ENCODE measurements at regions not wholly inside any gene's neighbourhood (a gene's known extent, or its start where the extent isn't known, plus 50 kb on each side); places are given as distances from the start of the nearest gene placed in this dataset.

GRCh38 chr5:167900340-167900935 lies 391.0 kb upstream of the WWC1 start:
- no peak for TF ChIP-seq CTCF (IDR thresholded peaks at IDR 0.05; ENCODE audit: low read depth, low read length)
- DNase-seq (ENCODE audit: low read depth in 1 of 2, low spot score in 1 of 2): no peak
- no peaks in the 10 kb centered on the region for H3K9me3 ChIP-seq (ENCODE audit: low read depth)
- H3K36me3 ChIP-seq: no peaks in the 10 kb centered on the region
- H3K27me3 ChIP-seq: no peaks in the 10 kb centered on the region
- H3K27ac ChIP-seq: no peak overlapping the region
- H3K4me3 ChIP-seq: no peak overlapping the region
- no peaks in the 10 kb centered on the region for H3K4me1 ChIP-seq (ENCODE audit: low read depth)

GRCh38 chr5:167902298-167902697 lies 389.1 kb upstream of the WWC1 start:
- H3K27ac ChIP-seq: no peak overlapping the region
- H3K4me1 ChIP-seq (ENCODE audit: low read depth): no peaks in the 10 kb centered on the region
- H3K9me3 ChIP-seq (ENCODE audit: low read depth): no peaks in the 10 kb centered on the region

GRCh38 chr5:167903243-167903642 lies 388.2 kb upstream of the WWC1 start:
- no peak for DNase-seq (ENCODE audit: low read depth in 1 of 2, low spot score in 1 of 2)
- no peak for TF ChIP-seq CTCF (IDR thresholded peaks at IDR 0.05; ENCODE audit: low read depth, low read length)

More at GRCh38 chr5:167902298-167902697, 389.1 kb upstream of the WWC1 start:
- no peak overlapping the region for H3K4me3 ChIP-seq
- no peak for DNase-seq (ENCODE audit: low read depth in 1 of 2, low spot score in 1 of 2)
- no peak for TF ChIP-seq CTCF (IDR thresholded peaks at IDR 0.05; ENCODE audit: low read depth, low read length)
- H3K27me3 ChIP-seq: no peaks in the 10 kb centered on the region
- no peaks in the 10 kb centered on the region for H3K36me3 ChIP-seq

GRCh38 chr5:167903659-167904058 lies 387.8 kb upstream of the WWC1 start:
- H3K27me3 ChIP-seq: no peaks in the 10 kb centered on the region
- no peaks in the 10 kb centered on the region for H3K36me3 ChIP-seq
- no peaks in the 10 kb centered on the region for H3K9me3 ChIP-seq (ENCODE audit: low read depth)
- no peak for DNase-seq (ENCODE audit: low read depth in 1 of 2, low spot score in 1 of 2)
- no peak overlapping the region for H3K4me3 ChIP-seq
- H3K27ac ChIP-seq: no peak overlapping the region
- no peak for TF ChIP-seq CTCF (IDR thresholded peaks at IDR 0.05; ENCODE audit: low read depth, low read length)
- H3K4me1 ChIP-seq (ENCODE audit: low read depth): no peaks in the 10 kb centered on the region

More at GRCh38 chr5:167903243-167903642, 388.2 kb upstream of the WWC1 start:
- no peaks in the 10 kb centered on the region for H3K9me3 ChIP-seq (ENCODE audit: low read depth)
- no peak overlapping the region for H3K27ac ChIP-seq
- H3K4me1 ChIP-seq (ENCODE audit: low read depth): no peaks in the 10 kb centered on the region
- no peak overlapping the region for H3K4me3 ChIP-seq
- H3K27me3 ChIP-seq: no peaks in the 10 kb centered on the region
- no peaks in the 10 kb centered on the region for H3K36me3 ChIP-seq

GRCh38 chr5:167905919-167906853 lies 385.3 kb upstream of the WWC1 start:
- no peak overlapping the region for H3K27ac ChIP-seq
- no peaks in the 10 kb centered on the region for H3K27me3 ChIP-seq
- DNase-seq (ENCODE audit: low read depth in 1 of 2, low spot score in 1 of 2): no peak
- no peak overlapping the region for H3K4me3 ChIP-seq
- no peaks in the 10 kb centered on the region for H3K4me1 ChIP-seq (ENCODE audit: low read depth)
- no peak for TF ChIP-seq CTCF (IDR thresholded peaks at IDR 0.05; ENCODE audit: low read depth, low read length)
- H3K36me3 ChIP-seq: no peaks in the 10 kb centered on the region
- H3K9me3 ChIP-seq (ENCODE audit: low read depth): no peaks in the 10 kb centered on the region

Data from cardiac muscle cell (in vitro differentiated cells and primary cell).